Upper lobe of left lung (tissue), 4 donors: ENCODE measurements at regions not wholly inside any gene's neighbourhood (a gene's known extent, or its start where the extent isn't known, plus 50 kb on each side); places are given as distances from the start of the nearest gene placed in this dataset.

Experiments used
- CTCF ChIP-seq, 6 experiments: fragments of 450-650 bp in 4 of 6; fragments of 200-600 bp in 2 of 6; sonication (generic) in 2 of 6; IDR thresholded peaks; one replicate each; pipeline ENCODE4 v1.5.1; 2016 to 2019; ENCODE audit warnings: antibody characterized with exemption in 6 of 6
- EP300 ChIP-seq, 4 donors: sonication (generic); formaldehyde crosslinking; IDR thresholded peaks; one replicate each; pipeline ENCODE4 v1.5.1; 2017; ENCODE audit warnings: antibody characterized with exemption in 4 of 4, control low read depth in 2 of 4
- POLR2A ChIP-seq, 4 donors: fragments of 450-650 bp; IDR thresholded peaks; one replicate each; pipeline ENCODE4 v1.5.1; 2016 to 2017; ENCODE audit warnings: antibody characterized with exemption in 4 of 4, mild to moderate bottlenecking in 2 of 4
- POLR2AphosphoS5 ChIP-seq, 2 donors: sonication (generic); formaldehyde crosslinking; IDR thresholded peaks; one replicate each; pipeline ENCODE4 v1.5.1; 2017; ENCODE audit warnings: antibody characterized with exemption in 2 of 2

- TF ChIP-seq CTCF (IDR thresholded peaks at IDR 0.05), result no peak
- no peak for TF ChIP-seq EP300 (IDR thresholded peaks at IDR 0.05)
- no peak for TF ChIP-seq POLR2A (IDR thresholded peaks at IDR 0.05)
- TF ChIP-seq POLR2AphosphoS5 (IDR thresholded peaks at IDR 0.05), result no peak
Measured at GRCh38 chr2:9709539-9710285, 78.9 kb upstream of the YWHAQ start.
